ENCODE measurements at regions not wholly inside any gene's neighbourhood (a gene's known extent, or its start where the extent isn't known, plus 50 kb on each side); places are given as distances from the start of the nearest gene placed in this dataset.
"Not testable (repeated sequence)": the region's sequence is repeated elsewhere in the genome, so short reads cannot be mapped to it uniquely, and the experiment has no call there.

DNA sequence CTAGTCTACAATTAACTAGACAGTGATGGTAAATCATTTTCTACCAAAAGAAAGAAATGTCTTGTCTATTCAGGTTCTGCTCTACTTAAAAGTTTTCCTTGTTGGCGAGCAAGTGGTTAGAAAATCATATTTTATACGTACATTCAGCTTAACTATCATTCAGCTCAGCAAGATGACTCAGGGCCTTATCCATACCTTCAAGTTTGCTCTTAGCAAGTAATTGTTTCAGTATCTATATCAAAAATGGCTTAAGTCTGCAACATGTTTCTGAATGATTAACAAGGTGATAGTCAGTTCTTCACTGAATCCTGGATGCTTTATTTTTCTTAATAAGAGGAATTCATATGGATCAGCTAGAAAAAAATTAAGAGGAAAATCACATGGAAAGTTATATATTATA, 90.8 kb upstream of the TP53BP2 start:
- TF ChIP-seq, protein P1, sequence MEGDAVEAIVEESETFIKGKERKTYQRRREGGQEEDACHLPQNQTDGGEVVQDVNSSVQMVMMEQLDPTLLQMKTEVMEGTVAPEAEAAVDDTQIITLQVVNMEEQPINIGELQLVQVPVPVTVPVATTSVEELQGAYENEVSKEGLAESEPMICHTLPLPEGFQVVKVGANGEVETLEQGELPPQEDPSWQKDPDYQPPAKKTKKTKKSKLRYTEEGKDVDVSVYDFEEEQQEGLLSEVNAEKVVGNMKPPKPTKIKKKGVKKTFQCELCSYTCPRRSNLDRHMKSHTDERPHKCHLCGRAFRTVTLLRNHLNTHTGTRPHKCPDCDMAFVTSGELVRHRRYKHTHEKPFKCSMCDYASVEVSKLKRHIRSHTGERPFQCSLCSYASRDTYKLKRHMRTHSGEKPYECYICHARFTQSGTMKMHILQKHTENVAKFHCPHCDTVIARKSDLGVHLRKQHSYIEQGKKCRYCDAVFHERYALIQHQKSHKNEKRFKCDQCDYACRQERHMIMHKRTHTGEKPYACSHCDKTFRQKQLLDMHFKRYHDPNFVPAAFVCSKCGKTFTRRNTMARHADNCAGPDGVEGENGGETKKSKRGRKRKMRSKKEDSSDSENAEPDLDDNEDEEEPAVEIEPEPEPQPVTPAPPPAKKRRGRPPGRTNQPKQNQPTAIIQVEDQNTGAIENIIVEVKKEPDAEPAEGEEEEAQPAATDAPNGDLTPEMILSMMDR (IDR thresholded peaks at IDR 0.05), result not testable (repeated sequence)
- TF ChIP-seq POLR2A (IDR thresholded peaks at IDR 0.05), result not testable (repeated sequence)

All from Peyer's patch (tissue), 4 donors.